Limb (tissue), 2 donors: ENCODE measurements at regions not wholly inside any gene's neighbourhood (a gene's known extent, or its start where the extent isn't known, plus 50 kb on each side); places are given as distances from the start of the nearest gene placed in this dataset.

Experiments used
- DNase-seq, 2 donors: peaks; one replicate each; pipeline ENCODE4 v3.0.0-alpha.2; 2016; ENCODE audit errors: extremely low spot score in 2 of 2

- DNase-seq: no peak
Measured at GRCh38 chr3:140816372-140817195, 125.1 kb upstream of the SLC25A36 start.

- no peak for DNase-seq
Measured at GRCh38 chr3:140821493-140821892, 120.1 kb upstream of the SLC25A36 start.

DNA sequence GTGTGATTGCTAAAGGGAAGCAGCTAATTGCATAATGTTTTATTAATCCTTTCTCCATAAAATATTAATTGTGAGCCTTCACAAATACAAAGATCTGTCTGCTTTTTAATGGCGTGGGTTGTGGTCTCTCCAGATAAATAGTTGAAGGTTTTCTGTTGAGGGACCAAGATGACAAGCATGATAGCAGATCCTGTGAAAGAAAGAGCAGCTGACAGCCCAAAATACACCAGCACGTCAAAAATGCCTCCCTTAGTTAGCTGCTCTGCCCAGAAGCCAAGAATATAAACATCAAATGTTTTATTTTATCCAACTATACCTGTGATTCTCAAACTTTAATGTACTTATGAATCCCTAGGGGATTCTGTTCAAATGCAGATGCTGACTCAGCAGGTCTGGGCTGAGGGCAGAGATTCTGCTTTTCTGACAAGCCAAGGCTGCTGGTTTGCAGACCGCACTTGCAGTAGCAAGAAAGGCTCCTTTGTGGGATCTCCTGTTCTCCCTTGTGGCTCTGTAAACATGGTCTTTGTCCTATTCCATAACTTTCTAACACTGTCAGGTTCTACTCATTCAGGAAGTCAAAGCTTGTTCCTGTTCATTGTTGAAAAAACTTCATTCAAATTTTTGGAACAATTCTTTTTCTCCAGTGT lies 119.1 kb upstream of the SLC25A36 start:
- no peak for DNase-seq

GRCh38 chr3:140823106-140823505 lies 118.5 kb upstream of the SLC25A36 start:
- DNase-seq: no peak

DNA sequence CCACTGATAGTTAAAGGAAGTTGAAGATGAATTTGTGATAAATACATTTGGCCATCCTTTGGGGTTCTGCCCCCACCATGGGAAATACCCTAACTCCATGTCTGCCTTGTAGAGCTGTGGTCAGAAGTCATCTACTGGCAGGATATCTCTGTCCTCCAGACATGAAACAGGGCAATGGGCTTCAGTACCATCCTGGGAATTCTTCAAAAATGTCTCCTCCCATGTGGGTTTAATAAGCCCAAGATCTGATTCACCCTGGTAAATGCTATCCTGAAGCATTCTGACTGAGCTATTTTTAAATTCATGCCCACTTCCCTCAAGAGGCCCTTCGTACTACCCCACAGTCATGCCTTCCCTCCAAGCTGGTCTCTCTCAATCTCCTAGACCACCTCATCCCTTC lies 113.7 kb upstream of the SLC25A36 start:
- no peak for DNase-seq

DNA sequence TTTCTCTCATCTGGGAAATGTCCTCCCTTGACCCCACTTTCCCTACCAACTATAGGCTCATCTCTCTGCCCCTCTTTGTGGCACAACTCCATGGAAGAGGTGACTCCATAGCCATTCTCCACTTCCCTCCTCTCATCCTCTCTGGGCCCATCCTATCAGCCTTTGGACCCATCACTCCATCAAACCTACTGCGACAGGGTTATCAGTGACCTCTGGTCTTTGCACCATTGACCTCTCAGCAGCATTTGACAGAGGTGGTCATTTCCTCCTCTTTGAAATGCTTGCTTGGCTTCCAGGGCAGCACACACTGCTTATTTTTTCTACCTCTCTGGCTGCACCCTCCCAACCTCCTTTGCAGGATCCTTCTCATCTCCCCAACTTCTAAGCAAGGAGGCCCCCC lies 113.1 kb upstream of the SLC25A36 start:
- DNase-seq: no peak

DNA sequence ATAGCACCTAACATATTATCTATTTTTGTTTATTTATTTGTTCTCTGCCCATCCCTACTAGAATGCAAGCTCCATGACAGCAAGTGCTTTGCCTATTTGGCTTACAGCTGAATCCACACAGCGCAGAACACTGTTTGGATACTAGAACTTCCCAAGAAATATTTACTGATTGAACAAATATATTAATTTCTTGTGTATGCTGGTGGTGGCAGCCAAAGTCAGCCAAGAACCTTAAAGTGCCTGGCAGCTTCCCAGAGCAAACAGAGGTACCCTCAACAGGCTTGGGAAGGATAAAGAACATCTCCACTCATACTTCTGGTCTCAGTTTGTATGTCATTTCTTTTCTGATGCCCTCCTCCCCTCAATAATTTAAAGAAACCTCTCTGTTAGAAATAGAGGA lies 111.8 kb upstream of the SLC25A36 start:
- no peak for DNase-seq

- DNase-seq: no peak
Measured at GRCh38 chr3:140830391-140830790, 111.2 kb upstream of the SLC25A36 start.

GRCh38 chr3:140832883-140833282 lies 108.8 kb upstream of the SLC25A36 start:
- no peak for DNase-seq

DNA sequence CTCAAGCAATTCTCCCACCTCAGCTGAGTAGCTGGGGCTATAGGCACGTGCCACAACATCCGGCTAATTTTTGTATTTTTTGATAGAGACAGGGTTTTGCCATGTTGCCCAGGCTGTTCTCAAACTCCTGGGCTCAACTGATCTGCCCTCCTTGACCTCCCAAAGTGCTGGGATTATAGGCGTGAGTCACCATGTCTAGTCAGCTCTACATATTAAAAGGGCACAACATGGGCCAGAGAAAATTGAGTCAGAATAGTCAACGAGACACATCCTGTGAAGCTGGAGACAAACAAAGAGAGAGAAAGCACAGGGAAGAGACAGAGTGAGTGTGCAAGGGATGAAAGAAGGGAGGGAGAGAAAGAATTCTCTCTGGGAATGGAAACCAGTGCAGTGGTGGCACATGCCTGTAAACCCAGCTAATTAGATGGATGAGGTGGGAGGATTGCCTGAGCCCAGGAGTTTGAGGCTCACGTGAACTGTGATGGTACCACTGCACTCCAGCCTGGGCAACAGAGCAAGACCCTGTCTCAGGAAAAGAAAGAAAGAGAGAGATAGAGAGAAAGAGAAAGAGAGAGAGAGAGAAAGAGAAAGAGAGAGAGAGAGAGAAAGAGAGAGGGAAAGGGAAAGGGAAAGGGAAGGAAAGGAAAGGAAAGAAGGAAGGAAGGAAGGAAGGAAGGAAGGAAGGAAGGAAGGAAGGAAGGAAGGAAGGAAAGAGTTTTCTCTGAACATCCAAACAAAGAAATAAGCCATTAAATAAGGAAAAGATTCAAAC lies 107.2 kb upstream of the SLC25A36 start:
- DNase-seq: no peak

GRCh38 chr3:140842984-140843649 lies 98.5 kb upstream of the SLC25A36 start:
- DNase-seq: no peak

DNA sequence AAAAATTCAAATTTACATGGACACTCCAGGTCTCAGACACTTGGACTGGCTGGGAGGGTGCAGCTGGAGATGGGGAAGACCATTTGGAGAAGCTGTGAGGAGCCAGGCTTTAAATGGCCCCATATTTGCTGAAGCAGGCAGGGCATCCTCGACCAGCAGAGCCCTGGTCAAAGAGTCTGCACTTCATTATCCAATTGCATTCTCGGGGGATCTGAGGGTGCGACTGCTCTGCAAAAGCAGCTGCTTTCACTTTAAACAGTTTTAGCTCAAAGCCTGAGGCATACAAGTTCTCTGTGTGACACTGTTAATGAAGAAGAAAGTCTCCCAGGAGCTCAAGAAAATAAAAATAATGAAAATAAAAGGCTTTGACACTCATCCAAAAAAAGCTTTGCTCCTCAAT lies 98.0 kb upstream of the SLC25A36 start:
- no peak for DNase-seq

- DNase-seq: no peak
Measured at GRCh38 chr3:140844072-140844471, 97.6 kb upstream of the SLC25A36 start.

DNA sequence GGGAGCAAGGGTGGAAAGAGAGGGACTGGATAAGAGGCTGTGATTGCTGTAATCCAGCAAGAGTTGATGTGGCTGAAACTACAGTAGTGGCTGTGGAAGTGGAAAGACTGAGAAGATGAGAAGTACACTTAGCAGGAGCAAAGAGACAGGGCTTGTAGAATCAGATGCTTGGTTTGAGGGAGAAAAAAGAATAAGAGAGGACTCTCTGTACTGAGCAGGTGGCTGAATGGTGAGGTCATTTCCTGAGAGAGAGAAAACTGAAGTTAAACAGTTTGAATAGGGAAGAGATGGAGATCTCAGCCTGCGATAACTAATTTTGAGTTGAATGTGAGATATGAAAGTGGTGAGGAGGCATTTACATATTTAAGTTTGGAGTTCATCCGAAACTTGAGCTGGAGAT lies 95.8 kb upstream of the SLC25A36 start:
- DNase-seq: no peak

DNA sequence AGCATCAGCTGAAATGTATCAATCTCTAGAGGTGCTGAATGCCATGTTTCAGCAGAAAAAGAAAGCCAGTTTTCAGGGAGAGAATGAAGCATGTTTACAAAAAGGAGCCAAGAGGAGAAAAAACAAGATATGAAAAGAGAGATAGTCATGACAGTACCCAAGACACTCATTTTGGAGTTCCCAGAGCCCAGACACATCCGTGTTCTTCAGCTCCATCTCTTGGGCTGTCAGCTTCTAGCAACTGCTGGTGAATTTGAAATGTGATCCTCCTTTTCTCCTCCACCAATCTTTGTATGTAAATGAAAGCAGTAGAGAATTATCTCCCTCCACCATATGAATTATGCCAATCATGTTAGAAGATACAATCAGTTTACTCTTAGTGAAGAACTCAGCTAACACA lies 93.0 kb upstream of the SLC25A36 start:
- no peak for DNase-seq

DNA sequence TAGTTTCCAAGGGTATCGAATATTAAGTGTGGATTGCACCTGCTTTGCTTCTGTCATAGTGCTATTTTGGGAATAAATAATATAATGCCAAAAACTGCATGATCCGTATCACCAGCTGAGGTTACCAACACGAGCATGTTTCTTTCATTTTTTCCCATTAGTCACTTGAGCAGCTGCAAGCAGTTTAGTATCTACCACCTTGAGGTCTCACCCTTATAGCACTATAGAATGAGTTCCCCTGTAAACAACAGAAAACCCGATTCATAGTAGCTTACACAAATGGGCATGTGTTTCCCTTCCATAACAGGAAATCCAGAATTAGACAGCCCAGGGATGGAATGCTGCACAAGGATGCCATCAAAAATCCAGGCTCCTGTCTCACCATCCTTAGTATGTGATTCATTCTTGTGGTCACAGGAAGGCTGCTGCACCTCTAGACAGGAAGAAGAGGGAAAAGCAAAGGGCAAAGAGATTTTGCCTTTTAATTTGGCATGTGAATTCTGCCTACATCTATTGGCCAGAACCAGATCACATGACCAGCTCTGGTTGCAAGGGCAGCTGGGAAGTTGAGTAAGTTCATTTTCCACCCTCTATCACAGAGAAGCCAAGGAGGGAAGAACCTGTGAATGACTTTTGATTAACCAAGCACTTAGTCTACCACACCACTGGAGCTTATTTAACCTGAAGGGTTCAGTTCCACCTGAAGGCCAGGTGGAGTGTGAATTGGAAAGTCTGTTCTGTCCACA lies 91.3 kb upstream of the SLC25A36 start:
- DNase-seq: no peak

DNA sequence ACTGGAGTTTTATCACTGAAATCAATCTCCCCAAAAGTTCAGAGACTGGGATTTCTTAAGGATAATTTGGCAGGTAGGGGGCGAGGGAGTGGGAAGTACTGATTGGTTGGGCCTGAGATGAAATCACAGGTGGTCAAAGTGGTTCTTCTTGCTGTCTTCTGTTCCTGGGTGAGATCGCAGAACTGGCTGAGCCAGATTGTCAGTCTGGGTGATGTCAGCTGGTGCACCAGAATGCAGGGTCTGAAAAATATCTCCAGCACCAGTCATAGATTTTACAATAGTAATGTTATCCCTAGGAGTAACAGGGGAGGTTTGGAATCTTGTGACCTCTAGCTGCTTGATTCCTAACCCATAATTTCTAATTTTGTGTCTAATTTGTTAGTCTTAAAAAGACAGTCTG lies 86.7 kb upstream of the SLC25A36 start:
- DNase-seq: no peak

GRCh38 chr3:140856905-140857304 lies 84.7 kb upstream of the SLC25A36 start:
- DNase-seq: no peak

DNA sequence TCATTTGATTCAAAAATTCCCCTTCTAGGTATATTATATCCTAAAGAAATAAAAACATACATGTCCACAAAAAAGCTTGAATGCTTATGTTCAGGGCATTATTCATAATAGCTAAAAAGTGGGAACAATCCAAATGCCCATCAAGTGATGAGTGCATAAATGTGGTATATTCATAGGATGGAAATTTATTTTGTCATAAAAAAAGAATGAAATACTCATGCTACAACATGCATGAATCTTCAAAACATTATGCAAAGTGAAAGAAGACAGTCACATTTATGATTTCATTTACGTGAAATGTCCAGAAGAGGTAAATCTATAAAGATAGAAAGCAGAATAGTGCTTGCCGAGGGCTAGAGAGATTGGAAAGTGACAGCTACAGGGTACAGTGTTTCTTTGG lies 83.6 kb upstream of the SLC25A36 start:
- no peak for DNase-seq

DNA sequence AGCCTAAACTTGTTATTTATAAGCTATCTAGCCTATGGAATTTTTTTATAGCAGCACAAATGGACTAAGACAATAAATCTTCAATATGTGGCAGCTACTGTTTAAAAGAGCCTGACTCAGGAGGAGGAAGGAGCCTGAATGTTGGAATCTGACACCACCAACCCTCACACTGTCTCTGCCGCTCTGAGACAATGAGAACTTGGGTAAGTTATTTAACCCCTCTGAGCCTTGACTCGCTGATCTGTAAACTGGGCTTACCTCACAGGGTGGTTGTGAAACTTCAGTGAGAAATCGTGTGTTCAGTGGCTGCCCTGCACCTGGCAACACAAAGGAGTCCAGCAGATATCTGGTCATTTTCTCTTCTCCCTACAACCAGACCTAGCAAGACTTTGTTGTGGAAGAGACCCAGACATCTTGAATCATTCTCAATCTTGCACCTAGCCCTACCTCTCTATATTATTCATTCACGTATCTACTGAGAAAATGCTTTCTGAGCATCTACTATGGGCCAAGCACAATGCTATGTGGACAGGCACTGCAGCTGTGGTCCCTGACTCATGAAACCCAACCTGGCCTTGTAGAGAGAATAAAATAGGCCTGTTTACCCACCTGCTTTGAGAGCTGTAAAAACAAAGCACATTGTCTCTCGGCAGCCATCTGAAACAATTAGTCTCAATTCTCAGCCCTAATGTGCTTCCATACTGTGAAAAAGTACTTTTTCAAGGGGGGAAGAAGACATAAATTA lies 81.9 kb upstream of the SLC25A36 start:
- no peak for DNase-seq
